ENCODE measurements at regions not wholly inside any gene's neighbourhood (a gene's known extent, or its start where the extent isn't known, plus 50 kb on each side); places are given as distances from the start of the nearest gene placed in this dataset.

DNA sequence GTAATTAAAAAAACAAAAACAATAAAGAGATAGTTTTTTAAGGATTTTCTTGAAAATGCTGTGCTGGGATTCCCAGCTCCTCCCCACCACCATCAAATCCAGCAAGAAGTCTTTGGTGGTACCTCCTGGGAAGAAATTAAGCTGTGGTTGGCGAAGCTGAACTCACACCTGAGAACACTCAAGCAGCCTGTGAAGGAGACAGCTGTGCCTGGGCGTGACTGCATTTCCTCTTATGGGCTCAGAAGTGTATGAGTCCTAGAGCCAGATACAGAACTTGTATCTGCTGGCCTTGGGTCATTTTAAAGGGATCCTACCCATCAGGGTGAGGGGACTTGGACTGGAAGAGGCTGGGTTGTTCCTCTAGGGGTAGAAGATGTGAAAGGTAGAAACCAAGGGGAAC lies 561.2 kb upstream of the SGCD start:
- no peak for TF ChIP-seq POLR2A (IDR thresholded peaks at IDR 0.05)
- TF ChIP-seq, protein P1, sequence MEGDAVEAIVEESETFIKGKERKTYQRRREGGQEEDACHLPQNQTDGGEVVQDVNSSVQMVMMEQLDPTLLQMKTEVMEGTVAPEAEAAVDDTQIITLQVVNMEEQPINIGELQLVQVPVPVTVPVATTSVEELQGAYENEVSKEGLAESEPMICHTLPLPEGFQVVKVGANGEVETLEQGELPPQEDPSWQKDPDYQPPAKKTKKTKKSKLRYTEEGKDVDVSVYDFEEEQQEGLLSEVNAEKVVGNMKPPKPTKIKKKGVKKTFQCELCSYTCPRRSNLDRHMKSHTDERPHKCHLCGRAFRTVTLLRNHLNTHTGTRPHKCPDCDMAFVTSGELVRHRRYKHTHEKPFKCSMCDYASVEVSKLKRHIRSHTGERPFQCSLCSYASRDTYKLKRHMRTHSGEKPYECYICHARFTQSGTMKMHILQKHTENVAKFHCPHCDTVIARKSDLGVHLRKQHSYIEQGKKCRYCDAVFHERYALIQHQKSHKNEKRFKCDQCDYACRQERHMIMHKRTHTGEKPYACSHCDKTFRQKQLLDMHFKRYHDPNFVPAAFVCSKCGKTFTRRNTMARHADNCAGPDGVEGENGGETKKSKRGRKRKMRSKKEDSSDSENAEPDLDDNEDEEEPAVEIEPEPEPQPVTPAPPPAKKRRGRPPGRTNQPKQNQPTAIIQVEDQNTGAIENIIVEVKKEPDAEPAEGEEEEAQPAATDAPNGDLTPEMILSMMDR (IDR thresholded peaks at IDR 0.05): no peak
